Mucosa of stomach (tissue), 1 donor: ENCODE measurements at regions not wholly inside any gene's neighbourhood (a gene's known extent, or its start where the extent isn't known, plus 50 kb on each side); places are given as distances from the start of the nearest gene placed in this dataset.

ENCODE experiments used
- H3K27me3 ChIP-seq: one replicate; pipeline ENCODE4 v1.7.0; 2013; ENCODE audit warnings: mild to moderate bottlenecking, low read length; ENCODE audit not compliant: control insufficient read depth, insufficient read depth
- H3K36me3 ChIP-seq: one replicate; pipeline ENCODE4 v1.7.0; 2013; ENCODE audit warnings: low read length; ENCODE audit not compliant: control insufficient read depth, insufficient read depth
- H3K4me1 ChIP-seq: one replicate; pipeline ENCODE4 v1.7.0; 2013; ENCODE audit warnings: mild to moderate bottlenecking, low read length; ENCODE audit not compliant: control insufficient read depth, insufficient read depth
- H3K4me3 ChIP-seq: one replicate; pipeline ENCODE4 v1.7.0; 2013; ENCODE audit warnings: low read length
- H3K9ac ChIP-seq: one replicate; pipeline ENCODE4 v1.7.0; 2013; ENCODE audit warnings: mild to moderate bottlenecking, low read length, moderate library complexity
- H3K9me3 ChIP-seq: one replicate; pipeline ENCODE4 v1.7.0; 2013; ENCODE audit warnings: mild to moderate bottlenecking, low read length, moderate library complexity; ENCODE audit not compliant: control insufficient read depth
- donor health status: Pancreatic carcinoma.

DNA sequence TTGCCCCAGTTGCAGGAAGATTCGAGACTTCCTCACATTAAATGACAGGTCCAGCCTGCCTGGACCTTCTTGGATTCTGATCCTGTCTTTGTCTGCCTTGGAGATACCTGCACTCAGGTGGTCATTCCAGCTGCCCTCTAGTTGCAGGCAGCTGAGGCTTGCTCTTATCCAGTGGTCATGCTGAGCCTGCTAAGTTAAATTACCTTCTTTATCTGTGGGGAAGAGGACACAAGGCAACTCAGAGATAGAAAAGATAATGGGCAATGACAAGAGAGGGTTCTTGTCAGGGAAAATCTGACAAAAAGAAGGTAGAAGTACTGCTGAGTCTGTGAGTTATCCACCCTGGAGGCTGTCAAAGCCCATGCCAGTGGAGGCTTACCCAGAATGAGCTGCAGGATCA, 401.4 kb downstream of the MID1IP1 start:
- no peak overlapping the region for H3K9ac ChIP-seq
- H3K36me3 ChIP-seq: no peaks in the 10 kb centered on the region
- H3K4me3 ChIP-seq: no peak overlapping the region
- H3K9me3 ChIP-seq: no peaks in the 10 kb centered on the region
- no peaks in the 10 kb centered on the region for H3K27me3 ChIP-seq
- peaks cover 8% of the 10 kb centered on the region for H3K4me1 ChIP-seq

DNA sequence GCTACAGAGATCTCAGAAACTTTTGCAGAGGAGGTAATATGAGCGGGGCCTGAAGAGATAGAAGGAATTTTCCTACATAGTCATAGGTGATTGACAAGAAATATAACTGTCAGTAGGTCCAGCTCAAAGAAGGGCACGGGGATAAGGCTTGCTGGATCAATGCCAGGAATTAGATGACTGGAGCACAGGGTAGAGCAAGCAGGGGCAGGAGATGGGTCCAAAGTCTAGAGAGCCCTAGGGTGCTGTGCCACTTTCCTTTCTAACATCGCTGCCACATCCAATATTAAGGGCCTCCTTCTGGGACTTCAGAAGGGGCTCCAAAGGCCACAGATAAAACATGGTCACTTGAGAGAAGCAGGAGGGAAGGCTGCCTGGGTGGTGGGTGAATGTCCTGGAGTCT, 402.2 kb downstream of the MID1IP1 start:
- Histone ChIP-seq H3K27me3 (no peaks in the 10 kb centered on the region), H3K4me1 (peaks cover 8% of the 10 kb centered on the region)

DNA sequence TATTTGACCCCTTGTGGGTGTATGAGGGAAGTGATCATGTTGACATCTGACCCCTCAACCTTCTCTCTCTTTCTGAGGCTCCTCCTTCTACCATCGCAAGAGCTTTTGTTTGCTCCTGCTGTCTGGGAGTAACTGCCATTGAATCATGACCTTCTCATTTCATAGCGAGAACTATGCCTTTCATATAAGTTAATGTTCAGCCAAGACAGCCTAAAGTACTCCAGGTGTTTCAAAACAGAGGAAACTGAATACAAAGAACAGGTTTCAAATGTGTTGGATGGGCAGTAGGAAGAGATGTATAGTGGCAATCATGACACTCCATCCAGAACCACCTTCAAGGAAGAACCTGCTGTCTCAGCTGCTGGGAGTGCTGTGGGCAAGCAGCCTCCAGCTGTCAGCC, 403.1 kb downstream of the MID1IP1 start:
- no peaks in the 10 kb centered on the region for H3K9me3 ChIP-seq
- no peaks in the 10 kb centered on the region for H3K36me3 ChIP-seq
- no peak overlapping the region for H3K4me3 ChIP-seq
- H3K27me3 ChIP-seq: no peaks in the 10 kb centered on the region
- peaks cover 8% of the 10 kb centered on the region for H3K4me1 ChIP-seq
- H3K9ac ChIP-seq: no peak overlapping the region

More for the DNA sequence above, 402.2 kb downstream of the MID1IP1 start:
- Histone ChIP-seq H3K9ac (no peak overlapping the region), H3K9me3 (no peaks in the 10 kb centered on the region), H3K4me3 (no peak overlapping the region), H3K36me3 (no peaks in the 10 kb centered on the region)

DNA sequence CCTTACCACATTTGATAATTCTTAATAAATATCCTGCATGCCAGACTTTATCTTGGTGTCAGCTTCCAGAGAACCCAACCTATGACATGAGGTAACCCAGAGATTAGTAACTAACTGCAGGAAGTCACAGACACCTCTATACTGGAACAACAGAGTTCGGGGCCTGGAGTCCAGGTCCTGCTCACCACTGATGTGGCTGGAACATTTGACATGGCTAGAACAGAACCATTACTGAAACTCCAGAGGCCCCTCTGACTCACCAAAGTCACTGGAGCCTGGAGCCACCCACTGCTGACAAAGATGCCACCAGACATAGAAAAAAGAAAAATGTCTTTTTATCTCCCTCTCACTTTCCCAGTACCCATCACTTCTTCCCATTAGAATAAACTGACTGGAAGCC, 403.7 kb downstream of the MID1IP1 start:
- Histone ChIP-seq H3K4me3 (no peak overlapping the region), H3K36me3 (no peaks in the 10 kb centered on the region), H3K4me1 (peaks cover 8% of the 10 kb centered on the region), H3K9me3 (no peaks in the 10 kb centered on the region), H3K27me3 (no peaks in the 10 kb centered on the region), H3K9ac (no peak overlapping the region)

DNA sequence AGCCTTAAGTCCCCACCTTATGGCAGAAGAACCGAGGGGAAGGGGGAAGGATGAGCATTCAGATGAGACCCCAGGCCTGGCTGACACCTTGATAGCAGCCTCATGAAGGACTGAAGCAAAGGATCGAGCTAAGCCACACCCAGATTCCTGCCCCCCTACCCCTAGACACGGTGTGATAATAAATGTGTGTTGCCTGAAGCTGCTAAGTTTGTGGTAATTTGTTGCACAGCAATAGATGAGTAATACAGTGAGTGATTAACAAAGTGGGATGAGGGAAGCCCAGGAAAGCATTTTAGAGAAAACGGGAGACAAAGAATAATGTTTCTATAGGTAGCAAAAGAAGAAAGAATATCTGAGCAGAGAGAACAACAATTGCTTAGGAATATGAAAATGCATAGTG, 404.2 kb downstream of the MID1IP1 start:
- no peak overlapping the region for H3K4me3 ChIP-seq
- H3K9me3 ChIP-seq: no peaks in the 10 kb centered on the region
- H3K27me3 ChIP-seq: no peaks in the 10 kb centered on the region
- no peaks in the 10 kb centered on the region for H3K36me3 ChIP-seq
- H3K4me1 ChIP-seq: peaks cover 8% of the 10 kb centered on the region
- H3K9ac ChIP-seq: no peak overlapping the region

DNA sequence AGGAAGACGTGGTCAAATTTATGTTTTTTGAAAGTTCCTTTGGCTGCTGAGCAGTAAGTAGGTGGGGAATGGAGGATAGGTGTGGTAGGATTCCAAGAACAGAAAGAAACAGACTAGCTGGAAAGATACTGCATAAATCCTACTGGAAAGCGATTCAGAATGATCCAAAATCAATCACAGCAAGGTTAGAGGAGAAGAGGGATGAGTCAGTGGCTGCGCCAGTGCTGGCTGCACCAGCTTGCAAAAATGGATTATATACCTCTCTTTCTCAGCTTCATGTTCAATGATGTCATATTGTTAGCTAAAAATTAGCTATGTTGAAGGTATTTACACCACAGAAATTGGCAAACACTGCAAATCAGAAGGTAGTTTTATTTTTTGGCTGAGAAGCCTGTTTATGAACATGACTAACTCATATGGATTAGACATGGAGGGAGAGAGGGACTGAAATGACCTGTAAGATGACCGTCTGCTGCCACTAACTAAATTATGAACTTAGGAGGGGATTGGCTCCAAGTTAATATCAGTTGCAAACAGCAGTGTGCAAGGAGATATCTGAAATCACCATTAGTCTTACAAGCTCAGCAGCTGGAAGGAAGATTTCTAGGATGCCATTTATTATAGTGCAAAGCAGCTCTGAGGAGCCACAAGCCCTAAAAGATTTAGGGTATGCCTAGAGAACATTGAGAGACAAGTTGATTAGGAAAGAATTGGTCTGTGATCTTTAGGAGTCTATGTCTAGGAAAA, 405.3 kb downstream of the MID1IP1 start:
- Histone ChIP-seq H3K36me3 (no peaks in the 10 kb centered on the region), H3K9me3 (no peaks in the 10 kb centered on the region), H3K4me3 (no peak overlapping the region), H3K9ac (no peak overlapping the region), H3K27me3 (no peaks in the 10 kb centered on the region), H3K4me1 (peaks cover 7% of the 10 kb centered on the region)

DNA sequence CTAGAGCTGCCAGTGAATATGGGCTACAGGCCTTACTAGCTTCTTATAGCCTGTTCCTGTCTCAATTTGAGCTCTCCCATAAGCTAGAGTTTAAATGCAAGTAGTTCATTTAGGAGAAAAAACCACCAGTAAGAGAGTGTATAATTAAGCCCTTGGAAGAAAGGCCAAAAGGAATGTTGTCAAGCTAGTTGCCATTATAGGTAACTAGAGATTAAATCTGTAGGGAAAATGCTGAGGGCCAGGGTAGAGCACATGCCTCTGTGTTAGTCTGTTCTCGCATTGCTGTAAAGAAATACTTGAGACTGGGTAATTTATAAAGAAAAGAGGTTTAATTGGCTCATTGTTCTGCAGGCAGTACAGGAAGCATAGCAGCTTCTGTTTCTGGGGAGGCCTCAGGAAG, 410.2 kb downstream of the MID1IP1 start:
- no peak overlapping the region for H3K9ac ChIP-seq
- H3K4me1 ChIP-seq: no peaks in the 10 kb centered on the region
- H3K36me3 ChIP-seq: no peaks in the 10 kb centered on the region
- H3K9me3 ChIP-seq: no peaks in the 10 kb centered on the region
- no peaks in the 10 kb centered on the region for H3K27me3 ChIP-seq
- no peak overlapping the region for H3K4me3 ChIP-seq

DNA sequence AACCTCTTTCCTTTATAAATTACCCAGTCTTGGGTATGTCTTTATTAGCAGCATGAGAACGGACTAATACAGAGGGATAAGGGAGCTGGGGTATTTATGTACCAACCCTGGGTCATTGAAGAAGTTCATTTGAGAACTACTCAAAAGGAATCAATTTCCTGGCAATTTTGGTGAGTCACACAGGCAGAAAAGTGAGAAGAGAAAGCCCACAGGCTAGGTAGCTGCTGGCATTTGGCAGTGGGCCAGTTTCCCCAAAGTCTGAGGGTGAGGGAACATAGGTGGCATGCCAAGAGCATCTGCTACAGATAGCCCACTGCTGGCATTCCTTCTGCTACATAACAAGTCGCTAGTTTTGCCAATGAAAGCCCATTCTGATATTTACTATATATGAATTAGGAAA, 411.2 kb downstream of the MID1IP1 start:
- Histone ChIP-seq H3K9me3 (no peaks in the 10 kb centered on the region), H3K9ac (no peak overlapping the region), H3K36me3 (no peaks in the 10 kb centered on the region), H3K4me1 (no peaks in the 10 kb centered on the region), H3K4me3 (no peak overlapping the region), H3K27me3 (no peaks in the 10 kb centered on the region)

DNA sequence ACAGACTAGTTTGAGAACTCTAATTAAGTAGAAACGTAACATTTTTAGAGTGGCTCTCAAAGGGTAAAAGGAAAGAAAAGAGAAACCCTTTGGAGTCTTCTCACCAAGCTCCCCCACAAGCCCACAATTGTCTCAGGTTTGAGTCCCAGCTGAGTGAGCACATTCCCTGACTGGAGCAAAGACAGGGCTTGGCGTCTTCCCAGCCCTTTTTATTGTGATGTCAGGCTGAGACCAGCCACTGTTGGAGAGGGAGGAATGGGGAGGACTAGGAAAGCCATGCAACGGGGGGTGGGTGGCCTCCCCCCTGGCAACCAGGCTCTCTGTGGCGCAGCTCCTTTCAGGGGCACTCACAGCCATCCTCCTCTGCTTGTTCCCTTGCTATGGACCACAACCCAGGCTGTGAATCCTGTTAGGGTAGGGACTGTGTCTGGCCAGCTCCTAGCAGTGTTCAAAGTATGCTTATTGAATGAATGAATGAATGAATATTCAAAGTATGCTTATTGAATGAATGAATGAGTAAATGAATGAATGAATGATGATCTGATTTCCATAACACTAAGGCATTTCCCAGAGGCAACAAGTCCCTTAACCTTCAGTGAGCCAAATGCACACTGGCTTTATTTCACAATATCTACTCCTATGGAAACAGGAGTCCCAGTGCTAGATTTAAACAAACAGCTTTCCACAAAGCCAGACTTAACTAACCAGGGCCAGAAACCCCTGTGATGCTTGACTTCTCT, 413.3 kb downstream of the MID1IP1 start:
- no peaks in the 10 kb centered on the region for H3K4me1 ChIP-seq
- no peaks in the 10 kb centered on the region for H3K9me3 ChIP-seq
- H3K27me3 ChIP-seq: no peaks in the 10 kb centered on the region
- H3K4me3 ChIP-seq: no peak overlapping the region
- no peak overlapping the region for H3K9ac ChIP-seq
- H3K36me3 ChIP-seq: no peaks in the 10 kb centered on the region

DNA sequence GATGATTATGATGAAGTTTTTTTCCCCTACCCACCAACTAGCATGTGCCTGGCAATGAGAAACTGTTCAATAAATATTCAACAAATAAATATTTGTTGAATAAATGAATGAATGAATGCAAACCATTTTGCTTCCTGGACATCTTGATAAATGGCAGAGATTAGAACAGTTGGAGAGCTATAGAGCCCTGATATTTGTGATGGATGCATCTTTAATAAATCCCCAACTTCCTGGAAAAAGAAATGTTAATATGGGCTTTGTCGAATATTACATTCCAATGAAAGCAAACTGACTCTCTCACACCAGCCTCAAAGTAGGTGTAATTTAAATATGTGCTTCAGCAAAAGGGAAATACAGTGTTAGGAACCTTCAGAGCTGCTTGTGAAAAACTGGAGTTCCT, 419.7 kb downstream of the MID1IP1 start:
- H3K36me3 ChIP-seq: no peaks in the 10 kb centered on the region
- H3K4me1 ChIP-seq: no peaks in the 10 kb centered on the region
- no peak overlapping the region for H3K4me3 ChIP-seq
- H3K9ac ChIP-seq: no peak overlapping the region
- no peaks in the 10 kb centered on the region for H3K9me3 ChIP-seq
- H3K27me3 ChIP-seq: no peaks in the 10 kb centered on the region

DNA sequence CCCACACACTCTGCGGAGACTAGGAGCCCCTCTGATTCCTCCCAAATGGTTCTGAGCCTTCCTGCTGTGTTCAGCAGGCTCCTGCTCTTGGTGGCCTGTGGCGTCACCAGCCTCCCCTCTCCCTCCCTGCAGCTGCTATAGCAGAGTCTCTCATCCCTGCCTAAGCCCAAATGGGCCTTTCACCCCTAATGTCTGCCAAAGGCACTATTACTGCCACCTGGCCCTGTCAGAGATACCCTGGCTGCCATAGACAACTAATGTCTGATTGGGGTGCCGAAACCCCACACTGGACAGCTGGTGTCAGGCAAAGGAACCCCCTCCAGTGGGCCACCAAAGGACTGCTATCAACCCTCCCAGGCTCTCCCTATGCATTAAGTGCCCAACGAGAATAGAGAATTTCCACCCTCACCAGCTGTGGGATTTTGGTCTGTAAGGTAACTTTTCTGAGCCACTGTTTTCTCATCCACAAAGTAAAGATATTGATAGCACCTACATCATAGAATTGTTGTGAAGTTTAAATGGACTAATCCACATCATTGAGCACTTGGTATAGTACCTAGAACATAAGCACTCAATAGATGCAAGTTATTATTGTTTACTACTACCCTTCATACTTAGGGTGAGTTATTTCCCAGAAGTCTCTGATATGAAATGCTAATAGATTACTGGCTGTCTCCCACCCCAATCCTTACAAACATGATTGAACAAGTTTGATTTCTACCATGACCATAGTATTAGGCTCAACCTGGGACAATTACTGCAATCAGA, 421.3 kb downstream of the MID1IP1 start:
- no peak overlapping the region for H3K4me3 ChIP-seq
- no peaks in the 10 kb centered on the region for H3K9me3 ChIP-seq
- H3K27me3 ChIP-seq: no peaks in the 10 kb centered on the region
- H3K36me3 ChIP-seq: no peaks in the 10 kb centered on the region
- no peak overlapping the region for H3K9ac ChIP-seq
- no peaks in the 10 kb centered on the region for H3K4me1 ChIP-seq

DNA sequence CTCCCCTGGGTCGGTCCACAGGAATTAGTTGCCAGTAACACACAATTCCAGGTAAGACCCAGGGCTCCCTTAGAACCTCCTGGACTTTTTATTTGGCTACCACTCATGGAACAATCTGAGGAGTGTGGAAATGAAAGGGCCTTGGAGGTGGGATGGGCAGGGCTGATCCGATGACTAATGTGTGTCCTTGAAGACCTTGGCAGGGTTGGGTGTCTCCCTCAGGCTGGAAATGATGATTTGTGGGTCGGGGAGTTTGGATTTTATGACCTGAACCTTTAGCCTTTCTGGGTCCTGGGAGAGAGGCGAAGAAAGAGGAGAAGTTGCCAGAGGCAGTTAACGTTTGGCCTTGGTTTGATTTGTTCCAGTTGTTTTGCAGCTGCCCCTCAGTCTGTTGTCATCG, 425.0 kb downstream of the MID1IP1 start:
- Histone ChIP-seq H3K9me3 (no peaks in the 10 kb centered on the region), H3K4me3 (no peak overlapping the region), H3K4me1 (no peaks in the 10 kb centered on the region), H3K36me3 (no peaks in the 10 kb centered on the region), H3K9ac (no peak overlapping the region), H3K27me3 (no peaks in the 10 kb centered on the region)
